ENCODE measurements at regions not wholly inside any gene's neighbourhood (a gene's known extent, or its start where the extent isn't known, plus 50 kb on each side); places are given as distances from the start of the nearest gene placed in this dataset.
"Not testable (repeated sequence)": the region's sequence is repeated elsewhere in the genome, so short reads cannot be mapped to it uniquely, and the experiment has no call there.

DNA sequence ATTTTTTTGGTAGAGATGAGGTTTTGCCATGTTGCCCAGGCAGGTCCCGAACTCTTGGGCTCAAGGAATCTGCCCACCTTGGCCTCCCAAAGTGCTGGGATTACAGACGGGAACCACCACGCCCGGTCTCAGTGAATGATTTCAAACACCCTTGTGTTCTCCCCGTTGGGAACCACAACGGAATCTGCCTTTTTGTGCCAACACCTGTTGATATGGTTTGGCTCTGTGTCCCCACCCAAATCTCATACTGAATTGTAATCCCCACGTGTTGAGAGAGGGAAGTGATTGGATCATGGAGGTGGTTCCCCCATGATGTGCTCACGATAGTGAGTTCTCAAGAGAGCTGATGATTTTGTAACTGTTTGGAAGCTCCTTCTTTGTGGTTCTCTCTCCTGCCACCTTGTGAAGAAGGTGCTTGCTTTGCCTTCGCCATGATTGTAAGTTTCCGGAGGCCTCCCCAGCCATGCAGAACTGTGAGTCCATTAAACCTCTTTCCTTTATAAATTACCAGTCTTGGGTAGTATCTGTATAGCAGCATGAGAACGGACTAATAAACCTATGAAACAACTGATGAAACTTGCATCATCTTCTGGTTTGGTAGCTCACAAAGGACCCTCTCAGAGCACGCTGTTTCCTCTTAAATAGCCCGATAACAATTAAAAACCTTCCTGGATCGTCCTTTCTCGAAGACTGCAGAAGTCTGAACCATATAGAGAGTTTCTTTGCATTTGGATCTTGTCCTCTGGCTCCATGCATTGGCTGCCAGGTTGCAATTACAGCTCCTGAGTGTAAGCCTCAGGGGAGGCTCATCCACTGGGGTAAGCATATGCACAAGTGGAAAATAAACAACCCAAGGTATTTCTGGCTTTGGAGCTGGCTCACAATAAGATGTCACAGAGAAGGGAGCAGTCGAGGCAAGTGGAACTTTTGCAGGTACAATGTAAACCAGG, 91.5 kb downstream of the SPRY4 start:
- Mint-ChIP-seq H3K36me3 (peaks cover 1% of the 10 kb centered on the region), H3K27ac (peak overlapping the region; percentile 51), H3K4me3 (no peak overlapping the region)

DNA sequence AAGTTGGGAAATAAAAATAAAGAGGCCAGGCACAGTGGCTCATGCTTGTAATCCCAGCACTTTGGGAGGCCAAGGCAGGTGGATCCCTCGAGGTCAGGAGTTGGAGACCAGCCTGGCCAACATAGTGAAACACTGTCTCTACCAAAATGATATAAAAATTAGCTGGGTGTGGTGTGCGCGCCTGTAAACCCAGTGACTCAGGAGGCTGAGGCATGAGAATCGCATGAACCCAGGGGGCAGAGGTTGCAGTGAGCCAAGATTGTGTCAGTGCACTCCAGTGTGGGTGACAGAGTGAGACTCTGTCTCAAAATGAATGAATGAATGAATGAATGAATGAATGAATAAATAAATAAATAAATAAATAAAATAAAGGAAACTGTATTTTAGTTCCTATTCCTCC, 93.9 kb downstream of the SPRY4 start:
- H3K36me3 Mint-ChIP-seq, H3K27me3 Mint-ChIP-seq, H3K4me3 Mint-ChIP-seq, H3K27ac Mint-ChIP-seq, H3K9me3 Mint-ChIP-seq: not testable (repeated sequence)
- H3K4me1 Mint-ChIP-seq = peaks cover 14% of the 10 kb centered on the region

More for the DNA sequence above, 91.5 kb downstream of the SPRY4 start:
- no peaks in the 10 kb centered on the region for H3K27me3 Mint-ChIP-seq
- H3K9me3 Mint-ChIP-seq = no peaks in the 10 kb centered on the region
- H3K4me1 Mint-ChIP-seq = peaks cover 14% of the 10 kb centered on the region

DNA sequence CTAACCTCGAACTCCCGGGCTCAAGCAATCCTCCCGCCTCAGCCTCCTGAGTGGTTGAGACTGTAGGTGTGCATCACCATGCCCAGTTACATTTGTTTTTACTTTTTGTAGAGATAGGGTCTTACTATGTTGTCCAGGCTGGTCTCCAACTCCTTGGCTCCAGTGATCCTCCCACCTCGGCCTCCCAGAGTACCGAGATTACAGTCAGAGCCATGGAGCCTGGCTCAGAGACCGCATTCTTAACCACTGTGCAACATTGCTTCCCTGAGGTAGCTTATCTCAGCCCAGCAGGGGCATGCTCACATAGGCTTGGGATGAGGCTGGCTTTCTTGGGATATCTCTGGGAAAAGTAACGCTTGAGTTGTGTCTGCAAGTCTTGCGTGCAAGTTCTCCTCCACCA, 99.7 kb downstream of the SPRY4 start:
- Mint-ChIP-seq H3K9me3 (no peaks in the 10 kb centered on the region), H3K4me1 (peaks cover 37% of the 10 kb centered on the region), H3K36me3 (no peaks in the 10 kb centered on the region), H3K27ac (no peak overlapping the region), H3K4me3 (no peak overlapping the region), H3K27me3 (no peaks in the 10 kb centered on the region)

DNA sequence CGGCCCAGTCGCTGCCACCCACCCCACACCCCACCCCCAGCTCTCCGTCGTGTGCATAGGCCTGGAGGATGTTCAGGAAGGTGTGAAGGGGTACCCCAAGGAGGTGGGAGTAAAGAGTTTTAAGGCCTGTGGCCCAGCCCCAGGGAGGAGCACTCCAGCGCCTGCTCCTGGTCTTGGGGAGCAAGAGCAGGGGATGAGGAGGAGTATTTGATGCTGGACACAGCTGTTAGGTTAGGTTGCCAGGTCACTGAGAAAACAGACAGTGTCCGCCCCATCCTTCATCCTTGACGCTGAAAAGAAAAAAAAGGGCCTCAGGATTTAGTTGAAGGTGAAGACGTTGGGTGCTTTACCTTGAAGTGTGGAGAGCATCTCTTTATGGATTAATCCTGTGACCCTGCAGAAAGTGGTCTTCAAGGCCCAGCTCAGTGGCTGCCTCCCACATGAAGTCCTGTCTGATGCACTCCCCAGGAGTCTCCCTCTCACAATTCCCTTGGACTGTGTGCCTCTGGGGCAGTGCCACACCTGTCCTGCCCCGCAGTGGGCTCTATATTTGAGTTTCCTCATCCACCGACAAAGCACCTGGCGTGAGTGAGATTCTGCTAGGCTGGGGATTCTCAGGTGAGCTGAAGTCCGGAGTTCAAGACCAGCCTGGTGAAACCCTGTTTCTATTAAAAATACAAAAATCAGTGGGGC, 101.8 kb downstream of the SPRY4 start:
- Mint-ChIP-seq H3K9me3 (no peaks in the 10 kb centered on the region), H3K4me1 (peaks cover 37% of the 10 kb centered on the region), H3K4me3 (peak overlapping the region; percentile 23), H3K27ac (no peak overlapping the region), H3K27me3 (no peaks in the 10 kb centered on the region), H3K36me3 (no peaks in the 10 kb centered on the region)

DNA sequence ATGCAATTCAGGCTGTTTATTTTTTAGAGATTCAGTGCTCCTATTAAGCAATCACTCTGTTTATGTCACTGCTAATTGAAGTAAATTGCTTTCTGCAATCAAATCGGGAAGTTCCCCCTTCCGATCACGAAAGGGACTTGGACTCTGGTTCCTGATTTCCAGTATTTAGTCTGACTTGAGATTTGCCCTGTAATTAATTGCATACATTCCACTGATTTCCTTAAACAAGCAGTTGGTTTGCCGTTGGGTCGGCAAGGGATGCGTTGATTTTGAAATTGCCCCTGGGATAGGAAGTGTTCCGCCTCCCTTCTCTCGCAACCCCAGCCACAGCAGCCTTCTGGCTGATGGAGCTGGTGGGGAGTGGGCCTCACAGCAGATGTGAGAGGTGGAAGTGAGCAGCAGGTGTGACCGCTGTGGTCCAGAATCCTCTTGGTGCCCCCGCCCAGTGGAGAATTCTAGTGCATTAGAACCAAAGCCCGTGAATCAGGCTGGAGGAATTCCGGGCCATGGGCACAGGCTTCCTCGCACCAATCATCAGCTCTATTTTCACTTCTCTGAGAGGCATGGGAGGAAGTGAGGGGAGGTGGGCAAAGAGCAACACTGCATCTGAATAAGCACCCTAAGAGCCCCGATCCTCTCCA, 102.5 kb downstream of the SPRY4 start:
- Mint-ChIP-seq H3K27ac (no peak overlapping the region), H3K9me3 (no peaks in the 10 kb centered on the region), H3K36me3 (no peaks in the 10 kb centered on the region), H3K4me3 (no peak overlapping the region), H3K4me1 (peaks cover 37% of the 10 kb centered on the region), H3K27me3 (no peaks in the 10 kb centered on the region)

DNA sequence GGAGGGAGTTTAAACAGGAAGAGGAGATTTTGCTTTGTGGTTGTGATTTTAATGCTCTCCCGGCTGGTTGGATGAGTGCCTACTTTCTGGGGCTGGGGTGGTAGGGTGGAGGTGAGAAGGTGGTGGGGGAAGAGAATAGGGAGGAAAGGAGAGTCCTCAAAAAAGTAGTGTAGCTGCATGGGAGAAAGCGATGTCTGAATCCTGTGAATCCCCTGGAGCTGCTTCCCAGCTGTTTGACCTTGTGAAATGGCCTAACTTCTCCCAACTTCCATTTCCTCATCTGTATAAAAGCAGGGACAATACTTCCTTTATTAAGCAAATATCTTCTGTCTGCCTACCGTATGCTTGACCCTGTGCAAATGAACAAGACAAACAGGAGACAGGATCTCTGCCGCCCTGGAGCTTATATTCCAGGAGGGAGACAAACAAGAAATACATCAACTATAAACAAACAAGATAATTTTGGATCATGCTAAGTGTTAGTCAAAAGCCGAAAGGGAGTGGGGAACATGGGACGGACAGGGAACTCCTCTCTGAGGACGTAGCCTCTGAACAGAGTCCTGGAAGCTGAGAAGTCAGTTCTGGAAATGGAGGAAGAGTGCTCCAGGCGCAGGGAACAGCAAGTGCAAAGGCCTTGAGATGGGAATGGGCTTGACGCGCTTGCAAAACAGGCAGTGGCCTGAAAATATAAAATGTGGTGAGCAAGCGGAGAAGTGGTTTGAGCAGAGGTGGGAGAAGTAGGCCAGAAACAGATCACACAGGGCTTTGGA, 103.5 kb downstream of the SPRY4 start:
- no peaks in the 10 kb centered on the region for H3K9me3 Mint-ChIP-seq
- H3K27me3 Mint-ChIP-seq = no peaks in the 10 kb centered on the region
- H3K4me3 Mint-ChIP-seq = no peak overlapping the region
- H3K36me3 Mint-ChIP-seq = no peaks in the 10 kb centered on the region
- no peak overlapping the region for H3K27ac Mint-ChIP-seq
- H3K4me1 Mint-ChIP-seq = peaks cover 37% of the 10 kb centered on the region

DNA sequence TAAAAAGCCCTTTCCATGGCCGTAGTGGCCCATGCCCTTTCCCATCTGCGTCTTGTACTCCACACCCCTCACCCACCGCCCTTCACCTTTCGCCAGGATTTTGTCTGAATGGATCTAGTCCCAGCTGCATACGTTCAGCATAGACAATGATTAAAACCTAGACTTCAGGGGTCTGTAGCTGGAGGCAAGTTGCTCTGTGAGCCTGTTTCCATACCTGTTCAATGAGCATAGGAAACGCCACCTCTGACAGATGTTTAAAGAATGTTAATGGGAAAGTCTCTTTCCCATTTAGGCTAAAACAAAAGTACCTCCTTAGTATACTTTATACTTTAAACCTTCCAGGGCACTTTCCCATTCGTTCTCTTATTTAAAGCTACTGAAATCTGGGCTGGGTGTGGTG, 105.7 kb downstream of the SPRY4 start:
- no peaks in the 10 kb centered on the region for H3K27me3 Mint-ChIP-seq
- H3K4me3 Mint-ChIP-seq = no peak overlapping the region
- no peaks in the 10 kb centered on the region for H3K9me3 Mint-ChIP-seq
- no peak overlapping the region for H3K27ac Mint-ChIP-seq
- H3K4me1 Mint-ChIP-seq = peaks cover 34% of the 10 kb centered on the region
- H3K36me3 Mint-ChIP-seq = no peaks in the 10 kb centered on the region

DNA sequence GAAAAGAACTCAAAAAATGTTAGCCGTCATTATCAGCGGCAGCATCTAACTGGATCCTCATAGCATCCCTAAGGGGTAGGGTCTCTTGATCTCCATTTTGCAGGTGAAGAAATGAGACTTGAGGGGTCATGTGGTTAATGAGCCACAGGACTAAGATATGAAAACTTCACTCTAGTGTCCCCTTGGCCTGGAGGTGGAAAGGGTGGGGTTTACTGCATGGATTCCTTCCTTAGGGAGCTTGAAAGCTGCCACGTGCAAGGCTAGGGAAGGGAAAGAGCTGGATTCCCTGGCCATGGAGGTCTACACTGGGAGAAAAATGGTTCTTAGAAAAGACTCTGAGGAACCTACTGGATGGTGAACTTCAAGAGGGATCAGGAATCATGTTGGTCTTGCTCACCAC, 107.9 kb downstream of the SPRY4 start:
- no peaks in the 10 kb centered on the region for H3K27me3 Mint-ChIP-seq
- H3K36me3 Mint-ChIP-seq = no peaks in the 10 kb centered on the region
- no peaks in the 10 kb centered on the region for H3K9me3 Mint-ChIP-seq
- H3K4me1 Mint-ChIP-seq = peaks cover 16% of the 10 kb centered on the region
- H3K27ac Mint-ChIP-seq = no peak overlapping the region
- no peak overlapping the region for H3K4me3 Mint-ChIP-seq

DNA sequence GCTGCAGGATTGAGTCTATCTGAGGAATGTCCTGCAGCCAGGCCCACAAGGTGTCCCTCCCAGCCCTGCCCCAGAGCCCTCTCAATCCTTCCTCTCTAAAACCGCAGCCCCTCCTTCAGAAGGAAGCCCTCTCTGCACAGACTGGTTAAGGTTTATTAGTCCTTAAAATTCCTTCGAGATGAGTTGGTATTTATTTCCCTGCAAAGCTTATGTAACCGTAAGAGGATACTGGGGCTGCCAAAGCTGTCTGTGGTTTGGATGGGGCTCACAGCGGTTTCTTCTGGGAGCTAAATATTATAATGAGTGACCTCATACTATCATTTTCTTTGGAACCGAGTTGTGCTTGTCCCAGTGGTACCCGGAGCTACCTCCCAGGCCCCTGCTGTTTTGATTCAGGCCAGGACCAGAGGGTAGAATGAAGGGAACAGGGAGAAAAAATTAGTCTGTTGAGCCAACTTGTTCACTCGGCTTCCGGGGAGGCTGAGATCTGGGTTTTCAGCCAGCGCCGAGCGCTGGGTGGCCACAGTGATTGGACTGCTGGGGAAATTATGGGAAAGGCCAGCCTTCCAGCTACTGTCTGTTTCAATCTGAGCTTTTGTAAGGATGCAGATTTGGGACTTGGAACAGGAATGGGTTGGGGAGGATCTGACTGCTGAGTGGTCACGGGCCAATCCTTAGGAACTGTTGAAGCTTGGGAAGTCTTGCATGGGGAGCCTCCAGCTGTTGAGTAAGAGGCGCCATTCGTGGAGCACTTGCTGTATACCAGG, 107.5 kb downstream of the NDFIP1 start:
- no peaks in the 10 kb centered on the region for H3K9me3 Mint-ChIP-seq
- H3K27me3 Mint-ChIP-seq = no peaks in the 10 kb centered on the region
- H3K27ac Mint-ChIP-seq = no peak overlapping the region
- no peak overlapping the region for H3K4me3 Mint-ChIP-seq
- H3K36me3 Mint-ChIP-seq = no peaks in the 10 kb centered on the region
- peaks cover 7% of the 10 kb centered on the region for H3K4me1 Mint-ChIP-seq

DNA sequence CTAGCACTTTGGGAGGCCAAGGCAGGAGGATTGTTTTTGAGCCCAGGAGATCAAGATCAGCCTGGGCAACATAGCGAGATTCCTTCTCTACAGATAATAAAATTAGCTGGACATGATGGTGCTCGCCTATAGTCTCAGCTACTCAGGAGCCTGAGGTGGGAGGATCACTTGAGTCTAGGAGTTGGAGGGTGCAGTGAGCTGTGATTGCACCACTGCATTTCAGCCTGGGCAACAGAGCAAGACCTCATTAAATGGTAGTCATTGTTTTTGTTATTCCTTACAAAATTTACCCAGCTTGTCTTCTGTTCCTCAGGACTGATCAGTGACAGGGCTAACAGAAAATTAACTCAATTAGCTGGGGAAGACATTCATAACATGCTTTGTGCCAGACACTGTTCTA, 104.5 kb downstream of the NDFIP1 start:
- no peaks in the 10 kb centered on the region for H3K27me3 Mint-ChIP-seq
- H3K9me3 Mint-ChIP-seq = no peaks in the 10 kb centered on the region
- H3K27ac Mint-ChIP-seq = no peak overlapping the region
- no peak overlapping the region for H3K4me3 Mint-ChIP-seq
- H3K36me3 Mint-ChIP-seq = no peaks in the 10 kb centered on the region
- H3K4me1 Mint-ChIP-seq = no peaks in the 10 kb centered on the region

DNA sequence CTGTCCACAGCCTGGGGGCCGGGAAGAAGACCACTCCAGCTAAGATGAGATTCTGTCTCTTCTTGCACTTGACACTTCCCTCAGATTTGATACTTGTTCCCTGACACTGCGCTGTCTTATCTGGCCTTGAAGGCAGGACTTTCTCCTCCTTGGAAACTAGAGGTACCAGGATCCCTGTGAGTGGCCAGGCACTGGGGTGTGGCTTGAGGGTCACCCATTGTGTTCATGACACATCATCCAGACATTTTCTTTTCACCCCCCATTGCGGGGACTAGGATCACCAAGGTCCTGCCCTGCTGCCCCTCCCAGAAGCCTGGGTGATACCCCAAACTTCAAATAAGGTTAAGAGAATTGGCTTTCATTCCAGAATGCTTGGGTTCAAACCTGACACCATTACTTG, 103.3 kb downstream of the NDFIP1 start:
- no peaks in the 10 kb centered on the region for H3K9me3 Mint-ChIP-seq
- no peak overlapping the region for H3K27ac Mint-ChIP-seq
- H3K4me3 Mint-ChIP-seq = no peak overlapping the region
- no peaks in the 10 kb centered on the region for H3K36me3 Mint-ChIP-seq
- no peaks in the 10 kb centered on the region for H3K4me1 Mint-ChIP-seq
- H3K27me3 Mint-ChIP-seq = no peaks in the 10 kb centered on the region

DNA sequence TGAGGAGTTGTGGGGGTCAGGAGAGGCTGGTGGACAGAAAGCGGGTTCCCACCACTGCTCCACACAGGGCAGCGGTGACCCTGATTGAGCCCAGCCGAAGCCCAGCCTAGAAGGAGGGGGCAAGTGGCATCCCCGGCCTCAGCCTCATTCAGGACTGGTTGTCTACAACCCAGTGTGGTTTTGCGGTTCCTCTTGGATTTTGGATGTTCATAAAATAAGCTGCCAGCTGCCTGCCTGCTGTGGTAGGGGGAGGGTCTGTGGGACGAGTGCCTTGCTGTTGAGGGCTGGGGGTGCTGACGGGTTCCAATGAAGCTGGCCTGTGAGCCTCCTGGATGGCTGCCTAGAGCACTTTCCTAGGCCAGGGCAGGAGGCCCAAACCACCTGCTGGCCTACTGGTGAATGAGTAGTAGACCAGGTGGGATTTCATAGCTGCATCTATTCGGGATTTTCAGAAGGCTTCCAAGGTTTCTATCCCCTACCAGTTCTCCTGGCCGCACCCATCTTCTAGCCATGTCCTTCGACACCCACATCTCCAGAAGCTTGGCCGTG, 102.4 kb downstream of the NDFIP1 start:
- Mint-ChIP-seq H3K4me1 (no peaks in the 10 kb centered on the region), H3K9me3 (no peaks in the 10 kb centered on the region), H3K36me3 (no peaks in the 10 kb centered on the region), H3K27ac (no peak overlapping the region), H3K27me3 (no peaks in the 10 kb centered on the region), H3K4me3 (no peak overlapping the region)

DNA sequence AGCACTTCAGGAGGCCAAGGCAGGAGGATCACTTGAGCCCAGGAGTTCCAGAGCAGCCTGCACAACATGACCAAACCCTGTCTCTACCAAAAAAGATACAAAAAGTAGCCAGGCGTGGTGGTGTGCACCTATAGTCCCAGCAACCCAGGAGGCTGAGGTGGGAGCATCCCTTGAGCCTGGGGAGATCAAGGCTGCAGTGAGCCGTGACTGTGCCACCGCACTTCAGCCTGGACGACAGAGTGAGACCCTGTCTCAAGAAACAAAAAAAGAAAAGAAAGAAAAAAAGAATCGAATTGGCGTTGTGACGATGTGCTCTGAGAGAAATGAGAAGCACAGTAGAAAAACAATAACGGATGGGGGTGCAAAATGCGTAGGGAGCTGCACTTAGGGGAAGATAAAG, 101.4 kb downstream of the NDFIP1 start:
- Mint-ChIP-seq H3K27ac (no peak overlapping the region), H3K27me3 (no peaks in the 10 kb centered on the region), H3K4me3 (no peak overlapping the region), H3K4me1 (no peaks in the 10 kb centered on the region), H3K9me3 (no peaks in the 10 kb centered on the region), H3K36me3 (no peaks in the 10 kb centered on the region)

DNA sequence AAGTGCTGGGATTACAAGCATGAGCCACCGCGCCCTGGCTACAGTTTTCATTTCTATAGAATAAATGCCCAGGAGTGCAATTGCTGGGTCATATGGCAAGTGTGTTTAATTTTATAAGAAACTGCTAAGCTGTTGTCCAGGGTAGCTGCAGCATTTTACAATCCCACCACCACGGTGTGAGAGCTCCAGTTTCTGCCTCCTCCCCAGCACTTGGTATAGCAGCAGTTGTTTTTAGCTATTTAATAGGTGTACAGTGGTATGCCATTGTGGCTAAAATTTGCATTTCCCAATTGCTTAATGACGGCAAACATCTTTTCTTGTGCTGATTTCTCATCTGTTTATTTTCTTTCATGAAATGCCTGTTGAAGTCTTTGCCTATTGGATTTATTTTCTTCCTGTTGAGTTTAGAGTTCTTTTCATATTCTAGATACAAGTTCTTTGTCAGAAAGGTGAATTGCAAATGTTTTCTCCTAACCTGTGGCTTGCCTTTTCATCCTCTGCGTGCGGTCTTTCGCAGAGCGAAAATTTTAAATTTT, 100.3 kb downstream of the NDFIP1 start:
- H3K27ac Mint-ChIP-seq = no peak overlapping the region
- H3K36me3 Mint-ChIP-seq = no peaks in the 10 kb centered on the region
- no peaks in the 10 kb centered on the region for H3K27me3 Mint-ChIP-seq

More for the DNA sequence above, 100.3 kb downstream of the NDFIP1 start:
- H3K4me3 Mint-ChIP-seq = no peak overlapping the region
- H3K4me1 Mint-ChIP-seq = no peaks in the 10 kb centered on the region
- H3K9me3 Mint-ChIP-seq = no peaks in the 10 kb centered on the region

Measured in activated naive CD4-positive, alpha-beta T cell treated with anti-CD3 and anti-CD28 coated beads, Interleukin-2, amount 50 U/mL, for 24 hours (primary cell).